Stimulated activated memory B cell treated with anti-CD40 and anti-IgM and Interleukin-4, amounts not matched to agents 10 μg/mL and 1 μg/mL and 100 μg/mL, for 72 hours (primary cell): ENCODE measurements at regions not wholly inside any gene's neighbourhood (a gene's known extent, or its start where the extent isn't known, plus 50 kb on each side); places are given as distances from the start of the nearest gene placed in this dataset.

Source experiments
- ATAC-seq: fragments of 150-1000 bp; cut with Tn5 transposase; 2 replicates; pipeline ENCODE4 v1.10.0; 2021
- H3K27ac Mint-ChIP-seq: one replicate; pipeline ENCODE4 v1.8.0; 2022; ENCODE audit warnings: mild to moderate bottlenecking, mixed read lengths
- H3K27me3 Mint-ChIP-seq: one replicate; pipeline ENCODE4 v1.8.0; 2022; ENCODE audit warnings: mixed read lengths
- H3K36me3 Mint-ChIP-seq: one replicate; pipeline ENCODE4 v1.8.0; 2022; ENCODE audit warnings: mixed read lengths
- H3K4me1 Mint-ChIP-seq: one replicate; pipeline ENCODE4 v1.8.0; 2022; ENCODE audit warnings: mixed read lengths
- H3K4me3 Mint-ChIP-seq: one replicate; pipeline ENCODE4 v1.8.0; 2022; ENCODE audit warnings: mild to moderate bottlenecking, moderate library complexity, mixed read lengths
- H3K9me3 Mint-ChIP-seq: one replicate; pipeline ENCODE4 v1.8.0; 2022; ENCODE audit warnings: mixed read lengths

DNA sequence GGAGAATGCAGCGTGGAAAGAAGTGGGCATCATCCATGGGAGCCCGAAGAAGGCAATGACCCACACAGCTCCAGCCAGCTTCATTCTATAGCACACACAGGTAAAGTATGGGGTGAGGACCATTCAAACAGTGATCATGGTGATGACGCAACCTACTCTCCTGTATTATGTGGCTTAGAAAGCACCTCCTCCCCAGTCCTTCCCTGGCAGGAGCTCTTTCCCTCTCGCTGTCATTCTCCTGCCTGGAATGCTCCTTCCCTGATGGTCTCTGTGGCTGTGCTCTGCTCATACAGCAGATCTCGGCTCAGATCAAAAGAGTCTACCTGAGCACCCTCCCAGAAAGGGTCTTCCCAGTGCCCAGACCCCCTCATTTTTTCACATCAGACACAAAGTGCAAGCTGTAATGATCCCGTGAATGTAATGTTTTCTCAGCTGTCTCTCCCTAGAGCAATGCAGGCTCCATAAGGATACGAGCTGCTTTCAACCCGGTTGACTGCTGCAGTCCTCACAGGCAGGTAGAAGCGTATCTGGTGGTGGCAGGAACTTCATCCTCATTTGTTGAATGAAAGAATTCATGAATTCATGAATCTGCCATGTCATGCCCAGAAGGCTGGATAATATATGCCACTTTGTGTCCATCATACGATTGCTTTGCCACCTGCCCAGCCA is 248.8 kb downstream of the HS3ST3A1 start:
- no peak for ATAC-seq
- H3K9me3 Mint-ChIP-seq, result no peaks in the 10 kb centered on the region
- H3K27ac Mint-ChIP-seq, result no peak overlapping the region
- no peaks in the 10 kb centered on the region for H3K4me1 Mint-ChIP-seq
- H3K36me3 Mint-ChIP-seq, result no peaks in the 10 kb centered on the region
- no peaks in the 10 kb centered on the region for H3K27me3 Mint-ChIP-seq
- H3K4me3 Mint-ChIP-seq, result no peak overlapping the region

DNA sequence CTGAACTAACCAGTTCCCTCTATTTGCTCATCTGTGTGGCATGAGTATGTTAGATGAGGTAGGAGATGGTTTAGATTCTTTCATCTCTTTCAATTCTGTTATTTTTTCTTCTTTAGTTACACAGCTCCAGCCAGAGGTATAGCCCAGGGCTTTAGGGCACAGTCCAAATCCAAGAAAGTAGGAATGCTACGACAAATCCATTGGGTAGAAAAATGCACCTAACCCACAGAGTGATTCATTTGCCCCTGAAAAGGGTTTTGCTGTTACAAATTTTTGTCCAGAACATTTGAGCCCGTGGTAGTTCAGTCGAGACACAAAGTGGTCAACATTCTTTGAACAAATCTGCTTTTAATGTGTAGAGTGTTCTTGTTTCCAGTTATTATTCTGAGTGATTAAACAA is 250.7 kb downstream of the HS3ST3A1 start:
- peaks cover 6% of the 10 kb centered on the region for H3K9me3 Mint-ChIP-seq

GRCh38 chr17:13350466-13350865 is 251.3 kb downstream of the HS3ST3A1 start:
- Mint-ChIP-seq H3K27me3 (no peaks in the 10 kb centered on the region), H3K9me3 (peaks cover 6% of the 10 kb centered on the region), H3K36me3 (no peaks in the 10 kb centered on the region), H3K4me3 (no peak overlapping the region), H3K27ac (no peak overlapping the region), H3K4me1 (no peaks in the 10 kb centered on the region)
- ATAC-seq, result no peak

More for the DNA sequence above, 250.7 kb downstream of the HS3ST3A1 start:
- Mint-ChIP-seq H3K36me3 (no peaks in the 10 kb centered on the region), H3K27ac (no peak overlapping the region), H3K27me3 (no peaks in the 10 kb centered on the region), H3K4me1 (no peaks in the 10 kb centered on the region), H3K4me3 (no peak overlapping the region)
- no peak for ATAC-seq

GRCh38 chr17:13346996-13347762 is 254.6 kb downstream of the HS3ST3A1 start:
- H3K36me3 Mint-ChIP-seq, result no peaks in the 10 kb centered on the region
- no peaks in the 10 kb centered on the region for H3K27me3 Mint-ChIP-seq
- ATAC-seq, result no peak
- H3K4me1 Mint-ChIP-seq, result no peaks in the 10 kb centered on the region
- H3K9me3 Mint-ChIP-seq, result peaks cover 6% of the 10 kb centered on the region
- no peak overlapping the region for H3K4me3 Mint-ChIP-seq
- H3K27ac Mint-ChIP-seq, result no peak overlapping the region

- Mint-ChIP-seq H3K4me3 (no peak overlapping the region), H3K27me3 (no peaks in the 10 kb centered on the region), H3K36me3 (no peaks in the 10 kb centered on the region), H3K9me3 (peaks cover 6% of the 10 kb centered on the region), H3K27ac (no peak overlapping the region), H3K4me1 (no peaks in the 10 kb centered on the region)
- no peak for ATAC-seq
Observed at GRCh38 chr17:13346592-13346991, 255.1 kb downstream of the HS3ST3A1 start.

GRCh38 chr17:13346081-13346533 is 255.6 kb downstream of the HS3ST3A1 start:
- H3K27ac Mint-ChIP-seq, result no peak overlapping the region
- ATAC-seq, result peak; percentile 24
- H3K4me3 Mint-ChIP-seq, result no peak overlapping the region
- H3K4me1 Mint-ChIP-seq, result no peaks in the 10 kb centered on the region
- no peaks in the 10 kb centered on the region for H3K36me3 Mint-ChIP-seq
- no peaks in the 10 kb centered on the region for H3K27me3 Mint-ChIP-seq
- H3K9me3 Mint-ChIP-seq, result peaks cover 6% of the 10 kb centered on the region

- no peak for ATAC-seq
- Mint-ChIP-seq H3K27me3 (no peaks in the 10 kb centered on the region), H3K4me3 (no peak overlapping the region), H3K4me1 (no peaks in the 10 kb centered on the region), H3K9me3 (peaks cover 3% of the 10 kb centered on the region), H3K36me3 (no peaks in the 10 kb centered on the region), H3K27ac (no peak overlapping the region)
Observed at GRCh38 chr17:13338421-13338820, 263.3 kb downstream of the HS3ST3A1 start.

DNA sequence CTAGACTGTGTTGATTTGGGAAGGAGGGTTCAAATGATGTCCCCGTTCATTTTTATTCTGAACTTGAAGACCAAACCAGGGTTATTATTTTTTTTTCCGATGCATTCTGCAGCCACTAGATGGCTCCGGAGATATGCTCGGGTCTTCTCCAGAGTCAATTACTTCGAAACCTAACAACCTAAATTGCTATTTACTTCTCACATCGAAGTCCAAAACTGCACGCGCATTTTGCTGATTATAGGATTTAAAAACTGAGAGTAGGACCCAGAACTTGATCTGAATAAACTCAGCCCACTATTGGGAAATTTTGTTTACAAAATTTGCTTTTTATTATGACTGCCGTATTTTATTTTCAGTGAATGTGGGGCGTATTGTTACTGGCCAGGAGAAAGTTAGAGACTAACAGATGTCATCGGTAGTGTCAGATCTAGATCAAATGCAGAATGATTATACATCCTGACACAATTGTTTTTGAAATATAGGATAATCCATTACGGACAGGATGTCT is 263.8 kb downstream of the HS3ST3A1 start:
- Mint-ChIP-seq H3K4me1 (no peaks in the 10 kb centered on the region), H3K27me3 (no peaks in the 10 kb centered on the region), H3K36me3 (no peaks in the 10 kb centered on the region), H3K27ac (no peak overlapping the region), H3K4me3 (no peak overlapping the region), H3K9me3 (peaks cover 3% of the 10 kb centered on the region)
- ATAC-seq, result no peak

DNA sequence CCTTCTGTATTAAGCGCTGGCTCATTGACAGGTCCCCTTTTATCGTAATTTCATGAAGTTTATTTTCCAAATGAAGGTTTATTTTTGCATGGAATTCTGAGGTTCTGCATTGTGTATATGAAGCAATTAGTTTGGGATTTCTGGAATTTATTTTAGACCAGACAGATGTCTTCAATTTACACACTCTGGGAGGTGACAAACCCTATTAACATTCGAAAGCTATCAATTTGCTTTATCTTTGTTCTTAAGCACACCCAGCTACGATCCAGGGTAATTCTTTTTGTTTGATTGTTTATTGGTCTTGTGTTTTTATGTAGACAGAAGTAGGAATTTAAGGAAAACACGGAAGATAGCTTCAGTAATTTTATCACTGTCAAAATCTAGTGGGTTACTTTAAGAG is 264.6 kb downstream of the HS3ST3A1 start:
- no peaks in the 10 kb centered on the region for H3K4me1 Mint-ChIP-seq
- no peak overlapping the region for H3K27ac Mint-ChIP-seq
- no peak for ATAC-seq
- no peaks in the 10 kb centered on the region for H3K27me3 Mint-ChIP-seq
- H3K4me3 Mint-ChIP-seq, result no peak overlapping the region
- peaks cover 5% of the 10 kb centered on the region for H3K9me3 Mint-ChIP-seq
- H3K36me3 Mint-ChIP-seq, result no peaks in the 10 kb centered on the region

GRCh38 chr17:13334374-13334773 is 267.4 kb downstream of the HS3ST3A1 start:
- H3K9me3 Mint-ChIP-seq, result peaks cover 5% of the 10 kb centered on the region
- H3K27ac Mint-ChIP-seq, result no peak overlapping the region
- no peaks in the 10 kb centered on the region for H3K36me3 Mint-ChIP-seq
- H3K4me3 Mint-ChIP-seq, result no peak overlapping the region
- no peaks in the 10 kb centered on the region for H3K4me1 Mint-ChIP-seq
- ATAC-seq, result no peak
- H3K27me3 Mint-ChIP-seq, result no peaks in the 10 kb centered on the region

DNA sequence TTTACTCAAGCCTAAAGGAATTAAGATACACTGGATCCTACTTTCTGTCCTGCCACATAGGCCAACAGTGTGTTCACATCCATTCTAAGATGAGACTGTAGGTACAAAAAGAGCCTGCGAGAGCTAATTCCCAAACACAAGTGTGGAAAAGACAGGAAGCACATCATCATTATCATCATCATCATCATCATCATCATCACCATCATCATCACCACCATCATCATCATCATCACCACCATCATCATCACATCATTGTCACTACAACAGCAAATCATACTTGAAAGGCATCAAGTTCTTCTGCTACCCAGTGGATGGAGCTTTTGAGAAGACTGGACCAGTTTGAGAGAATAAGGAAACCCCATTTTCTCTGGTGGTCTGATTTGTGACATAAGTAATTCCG is 268.1 kb downstream of the HS3ST3A1 start:
- Mint-ChIP-seq H3K4me1 (no peaks in the 10 kb centered on the region), H3K36me3 (no peaks in the 10 kb centered on the region), H3K27ac (no peak overlapping the region), H3K27me3 (no peaks in the 10 kb centered on the region), H3K9me3 (peaks cover 5% of the 10 kb centered on the region), H3K4me3 (no peak overlapping the region)
- ATAC-seq, result no peak

DNA sequence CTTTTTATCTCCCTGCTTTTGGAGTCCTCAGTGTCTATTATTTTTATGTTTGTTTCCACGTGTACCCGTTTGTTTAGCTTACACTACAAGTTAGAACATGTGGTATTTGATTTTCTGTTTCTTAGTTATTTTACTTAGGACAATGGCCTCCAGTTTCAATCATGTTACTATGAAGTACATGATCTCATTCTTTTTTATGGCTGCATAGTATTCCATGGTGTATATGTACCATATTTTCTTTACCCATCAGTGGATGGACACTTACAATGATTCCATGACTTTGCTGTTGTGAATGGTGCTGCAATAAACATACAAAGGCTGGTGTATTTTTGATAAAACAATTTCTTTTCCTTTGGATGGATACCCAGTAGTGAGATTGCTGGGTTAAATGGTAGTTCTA is 269.5 kb downstream of the HS3ST3A1 start:
- Mint-ChIP-seq H3K36me3 (no peaks in the 10 kb centered on the region), H3K27me3 (no peaks in the 10 kb centered on the region), H3K4me3 (no peak overlapping the region), H3K9me3 (peaks cover 5% of the 10 kb centered on the region), H3K27ac (no peak overlapping the region), H3K4me1 (no peaks in the 10 kb centered on the region)
- no peak for ATAC-seq

DNA sequence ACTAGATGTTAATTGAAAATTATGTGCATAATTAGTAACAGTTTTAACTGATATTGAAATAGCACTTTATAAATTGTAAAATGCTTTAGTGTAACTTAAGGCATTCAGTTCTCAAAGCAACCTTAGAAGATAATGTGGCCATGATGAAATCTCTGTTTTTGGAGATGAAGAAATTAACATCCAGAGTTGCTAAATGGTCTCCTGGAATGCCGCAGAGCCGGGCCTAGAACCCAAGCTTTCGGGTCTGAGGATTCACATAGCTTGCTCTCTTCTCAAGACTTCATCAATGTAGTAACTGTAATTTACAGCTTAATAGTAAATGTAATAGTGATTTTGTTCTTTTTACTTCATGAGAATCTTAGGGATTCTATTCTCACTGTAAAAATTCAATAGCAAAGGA is 272.3 kb downstream of the HS3ST3A1 start:
- H3K9me3 Mint-ChIP-seq, result peaks cover 5% of the 10 kb centered on the region
- H3K27me3 Mint-ChIP-seq, result no peaks in the 10 kb centered on the region
- no peak overlapping the region for H3K27ac Mint-ChIP-seq
- H3K36me3 Mint-ChIP-seq, result no peaks in the 10 kb centered on the region
- H3K4me1 Mint-ChIP-seq, result no peaks in the 10 kb centered on the region
- H3K4me3 Mint-ChIP-seq, result no peak overlapping the region
- ATAC-seq, result no peak

GRCh38 chr17:13323990-13324389 is 277.7 kb downstream of the HS3ST3A1 start:
- Mint-ChIP-seq H3K9me3 (no peaks in the 10 kb centered on the region), H3K27me3 (no peaks in the 10 kb centered on the region), H3K36me3 (no peaks in the 10 kb centered on the region), H3K4me3 (no peak overlapping the region), H3K27ac (no peak overlapping the region), H3K4me1 (no peaks in the 10 kb centered on the region)
- ATAC-seq, result no peak

GRCh38 chr17:13321951-13322701 is 279.6 kb downstream of the HS3ST3A1 start:
- no peaks in the 10 kb centered on the region for H3K9me3 Mint-ChIP-seq
- H3K27me3 Mint-ChIP-seq, result no peaks in the 10 kb centered on the region
- no peak for ATAC-seq
- H3K4me3 Mint-ChIP-seq, result no peak overlapping the region
- no peaks in the 10 kb centered on the region for H3K36me3 Mint-ChIP-seq
- no peak overlapping the region for H3K27ac Mint-ChIP-seq
- no peaks in the 10 kb centered on the region for H3K4me1 Mint-ChIP-seq
